Activated CD8-positive, alpha-beta T cell treated with anti-CD3 and anti-CD28 coated beads, Interleukin-2, amount 10 ng/mL, durations not matched to agents 7 days and 5 days (primary cell): ENCODE measurements at regions not wholly inside any gene's neighbourhood (a gene's known extent, or its start where the extent isn't known, plus 50 kb on each side); places are given as distances from the start of the nearest gene placed in this dataset.
"Not testable (repeated sequence)": the region's sequence is repeated elsewhere in the genome, so short reads cannot be mapped to it uniquely, and the experiment has no call there.

ENCODE experiments used
- ATAC-seq: fragments of 150-1000 bp; cut with Tn5 transposase; one replicate; pipeline ENCODE4 v1.10.0; 2021; ENCODE audit warnings: moderate library complexity
- CTCF ChIA-PET: fragments of 350-600 bp; sonication (Branson Sonifier 250); formaldehyde crosslinking; loops from one replicate; lab custom pipeline; 2021; ENCODE audit warnings: antibody characterized with exemption; lab: Charles Lee
- POLR2A ChIA-PET: fragments of 350-600 bp; sonication (Branson Sonifier 250); formaldehyde crosslinking; loops from one replicate; lab custom pipeline; 2021; ENCODE audit warnings: antibody characterized with exemption; lab: Charles Lee
- DNase-seq: peaks from one replicate; pipeline ENCODE4 v3.0.0-alpha.2; 2020
- H3K27ac Mint-ChIP-seq: one replicate; pipeline ENCODE4 v1.8.0; 2021; ENCODE audit warnings: mild to moderate bottlenecking, mixed read lengths
- H3K27me3 Mint-ChIP-seq: one replicate; pipeline ENCODE4 v1.8.0; 2021; ENCODE audit warnings: low read depth, mixed read lengths
- H3K36me3 Mint-ChIP-seq: one replicate; pipeline ENCODE4 v1.8.0; 2021; ENCODE audit warnings: low read depth, mixed read lengths
- H3K4me1 Mint-ChIP-seq: one replicate; pipeline ENCODE4 v1.8.0; 2021; ENCODE audit warnings: low read depth, mixed read lengths
- H3K4me3 Mint-ChIP-seq: one replicate; pipeline ENCODE4 v1.8.0; 2021; ENCODE audit warnings: mild to moderate bottlenecking, mixed read lengths
- H3K9me3 Mint-ChIP-seq: one replicate; pipeline ENCODE4 v1.8.0; 2022; ENCODE audit warnings: mixed read lengths; ENCODE audit not compliant: insufficient read depth

GRCh38 chr22:25453058-25453457 lies 111.4 kb upstream of the GRK3 start:
- ChIA-PET POLR2A (no interaction called here), CTCF (interaction anchor here (2.2 kb wide), 1 partner anchor 320 kb away, joined by 12 read pairs; no protein-coding TSS in a partner anchor)
- Mint-ChIP-seq H3K27me3 (no peaks in the 10 kb centered on the region), H3K4me3 (no peak overlapping the region), H3K36me3 (peaks cover 44% of the 10 kb centered on the region), H3K9me3 (no peaks in the 10 kb centered on the region), H3K4me1 (peaks cover 42% of the 10 kb centered on the region), H3K27ac (no peak overlapping the region)
- ATAC-seq (no peak), DNase-seq (no peak)

- Mint-ChIP-seq H3K27me3 (no peaks in the 10 kb centered on the region), H3K9me3 (no peaks in the 10 kb centered on the region), H3K4me1 (peaks cover 42% of the 10 kb centered on the region), H3K4me3 (no peak overlapping the region), H3K36me3 (peaks cover 45% of the 10 kb centered on the region), H3K27ac (no peak overlapping the region)
- ATAC-seq (no peak), DNase-seq (no peak)
- CTCF ChIA-PET, result no interaction called here
- POLR2A ChIA-PET, result no interaction called here
Observed at GRCh38 chr22:25453557-25453956, 110.9 kb upstream of the GRK3 start.

GRCh38 chr22:25456300-25457043 lies 108.0 kb upstream of the GRK3 start:
- H3K36me3 Mint-ChIP-seq, result peaks cover 58% of the 10 kb centered on the region

GRCh38 chr22:25458631-25459030 lies 105.8 kb upstream of the GRK3 start:
- ATAC-seq, DNase-seq, H3K27me3 Mint-ChIP-seq, H3K27ac Mint-ChIP-seq, H3K4me3 Mint-ChIP-seq, POLR2A ChIA-PET, H3K9me3 Mint-ChIP-seq: not testable (repeated sequence)
- CTCF ChIA-PET, result interaction anchor here (0.9 to 1.4 kb wide), 2 partner anchors 11 to 244 kb away, joined by 4 to 5 read pairs; no protein-coding TSS in a partner anchor
- Mint-ChIP-seq H3K4me1 (peaks cover 12% of the 10 kb centered on the region), H3K36me3 (peaks cover 59% of the 10 kb centered on the region)

More at GRCh38 chr22:25456300-25457043, 108.0 kb upstream of the GRK3 start:
- CTCF ChIA-PET, H3K4me3 Mint-ChIP-seq, H3K9me3 Mint-ChIP-seq, H3K27me3 Mint-ChIP-seq, DNase-seq, POLR2A ChIA-PET, ATAC-seq: not testable (repeated sequence)
- H3K27ac Mint-ChIP-seq, result peak overlapping the region; percentile 67
- H3K4me1 Mint-ChIP-seq, result peaks cover 20% of the 10 kb centered on the region

DNA sequence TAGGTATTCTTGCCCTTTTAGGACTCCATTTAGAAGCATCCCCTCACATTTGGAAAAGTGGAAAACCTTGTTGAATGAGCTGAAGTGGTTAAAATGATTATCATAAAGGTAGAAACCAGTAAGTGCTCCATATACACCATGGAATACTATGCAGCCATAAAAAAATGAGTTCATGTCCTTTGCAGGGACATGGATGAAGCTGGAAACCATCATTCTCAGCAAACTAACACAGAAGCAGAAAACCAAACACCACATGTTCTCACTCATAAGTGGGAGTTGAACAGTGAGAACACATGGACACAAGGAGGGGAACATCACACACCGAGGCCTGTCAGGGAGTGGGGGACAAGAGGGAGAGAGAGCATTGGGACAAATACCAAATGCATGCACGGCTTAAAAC lies 103.8 kb upstream of the GRK3 start:
- H3K27ac Mint-ChIP-seq, H3K4me3 Mint-ChIP-seq, DNase-seq, H3K9me3 Mint-ChIP-seq, ATAC-seq, POLR2A ChIA-PET, H3K27me3 Mint-ChIP-seq: not testable (repeated sequence)
- peaks cover 13% of the 10 kb centered on the region for H3K4me1 Mint-ChIP-seq
- H3K36me3 Mint-ChIP-seq, result peaks cover 55% of the 10 kb centered on the region
- CTCF ChIA-PET, result interaction anchor here (1.1 to 3.0 kb wide), 7 partner anchors 16 to 313 kb away, joined by 3 to 45 read pairs (median 6); no protein-coding TSS in a partner anchor

GRCh38 chr22:25461301-25461700 lies 103.2 kb upstream of the GRK3 start:
- H3K27me3 Mint-ChIP-seq, result no peaks in the 10 kb centered on the region
- H3K27ac Mint-ChIP-seq, result no peak overlapping the region

DNA sequence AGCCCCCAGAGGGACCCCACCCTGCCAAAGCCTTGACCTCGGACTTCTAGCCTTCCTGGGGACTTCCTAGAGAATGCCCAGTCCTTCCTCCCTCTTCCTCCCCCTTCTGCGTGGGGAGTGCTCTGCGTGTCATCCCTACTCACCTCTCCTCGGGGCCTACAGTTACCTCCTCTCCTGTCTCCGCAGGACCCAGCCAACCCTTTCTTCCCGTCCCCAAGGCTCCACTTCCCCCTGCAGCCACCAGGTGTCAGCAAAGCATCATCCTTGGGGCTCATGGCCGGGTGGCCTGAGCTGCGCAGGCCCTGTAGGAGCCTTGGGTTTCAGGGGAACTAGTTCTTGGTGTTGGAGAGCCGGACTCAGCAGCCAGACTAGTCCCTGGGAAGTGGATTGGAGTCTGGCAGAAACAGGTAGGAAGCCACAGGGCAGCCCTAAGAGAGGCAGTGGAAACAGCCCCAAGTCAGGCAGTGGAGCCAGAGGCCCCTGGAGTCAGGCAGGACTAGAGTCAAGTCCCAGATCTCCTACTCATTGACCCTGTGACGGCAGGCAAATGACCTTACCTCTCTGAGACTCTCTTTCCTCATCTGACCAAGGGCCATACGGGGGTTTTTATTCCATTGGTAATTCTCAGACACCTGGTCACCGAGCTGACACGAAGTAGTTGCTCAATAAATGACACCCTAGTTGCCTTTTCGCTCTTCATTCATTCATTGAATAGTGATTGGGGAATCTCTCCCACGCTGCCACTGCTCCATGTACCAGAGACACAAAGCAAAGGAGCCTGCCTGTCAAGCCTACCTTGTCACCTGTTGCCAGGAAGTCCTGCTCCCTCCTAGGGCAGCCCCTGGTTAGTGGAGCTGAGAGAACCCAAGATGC lies 101.8 kb upstream of the GRK3 start:
- H3K9me3 Mint-ChIP-seq, H3K4me3 Mint-ChIP-seq, POLR2A ChIA-PET, H3K27me3 Mint-ChIP-seq: not testable (repeated sequence)
- peaks cover 13% of the 10 kb centered on the region for H3K4me1 Mint-ChIP-seq
- peak overlapping the region; percentile 75 for H3K27ac Mint-ChIP-seq
- ATAC-seq (peak; percentile 94), DNase-seq (peak; percentile 85)
- H3K36me3 Mint-ChIP-seq, result peaks cover 58% of the 10 kb centered on the region
- CTCF ChIA-PET, result interaction anchor here (0.6 to 3.0 kb wide), 17 partner anchors 11 to 868 kb away, joined by 3 to 45 read pairs (median 4); no protein-coding TSS in a partner anchor

More at GRCh38 chr22:25461301-25461700, 103.2 kb upstream of the GRK3 start:
- Mint-ChIP-seq H3K9me3 (no peaks in the 10 kb centered on the region), H3K4me3 (no peak overlapping the region), H3K4me1 (peaks cover 16% of the 10 kb centered on the region), H3K36me3 (peaks cover 61% of the 10 kb centered on the region)
- DNase-seq, result no peak
- ATAC-seq, result no peak
- POLR2A ChIA-PET, result interaction anchor here (1.1 kb wide), 1 partner anchor 248 kb away, joined by 3 read pairs; no protein-coding TSS in a partner anchor
- CTCF ChIA-PET, result interaction anchor here (0.8 to 3.0 kb wide), 8 partner anchors 15 to 869 kb away, joined by 3 to 45 read pairs (median 6); no protein-coding TSS in a partner anchor

GRCh38 chr22:25463347-25463628 lies 101.2 kb upstream of the GRK3 start:
- CTCF ChIA-PET, result interaction anchor here (0.6 to 3.0 kb wide), 6 partner anchors 16 to 316 kb away, joined by 5 to 45 read pairs (median 6); no protein-coding TSS in a partner anchor
- ATAC-seq, H3K4me3 Mint-ChIP-seq, H3K9me3 Mint-ChIP-seq, DNase-seq, POLR2A ChIA-PET, H3K27me3 Mint-ChIP-seq: not testable (repeated sequence)
- peak overlapping the region; percentile 75 for H3K27ac Mint-ChIP-seq
- H3K4me1 Mint-ChIP-seq, result peaks cover 13% of the 10 kb centered on the region
- H3K36me3 Mint-ChIP-seq, result peaks cover 58% of the 10 kb centered on the region

GRCh38 chr22:25464326-25464725 lies 100.1 kb upstream of the GRK3 start:
- DNase-seq, CTCF ChIA-PET, H3K27ac Mint-ChIP-seq, H3K4me3 Mint-ChIP-seq, H3K27me3 Mint-ChIP-seq, ATAC-seq, H3K9me3 Mint-ChIP-seq, POLR2A ChIA-PET: not testable (repeated sequence)
- Mint-ChIP-seq H3K36me3 (peaks cover 49% of the 10 kb centered on the region), H3K4me1 (peaks cover 13% of the 10 kb centered on the region)

DNA sequence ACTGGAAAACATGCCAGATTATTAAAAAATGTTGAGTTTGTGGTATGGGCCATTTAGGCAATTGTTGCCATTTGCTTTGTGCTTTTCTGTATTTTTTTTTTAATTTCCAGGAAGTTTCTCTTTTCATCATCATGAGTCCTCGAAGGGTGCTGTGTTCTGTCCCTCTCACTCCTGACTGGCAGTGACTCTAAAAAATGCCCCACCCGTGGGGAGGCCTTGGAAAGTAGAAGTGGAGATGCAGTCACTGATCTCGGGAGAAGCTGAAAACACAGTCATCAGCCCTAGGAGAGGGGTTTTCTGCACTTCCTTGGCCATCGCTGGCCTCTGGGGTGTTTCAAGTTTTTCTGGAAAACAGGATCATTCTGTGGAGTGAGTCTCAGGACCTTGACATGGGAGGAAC lies 98.5 kb upstream of the GRK3 start:
- ATAC-seq (no peak), DNase-seq (no peak)
- H3K27ac Mint-ChIP-seq, result peak overlapping the region; percentile 15
- H3K27me3 Mint-ChIP-seq, result no peaks in the 10 kb centered on the region
- no peak overlapping the region for H3K4me3 Mint-ChIP-seq
- ChIA-PET POLR2A (no interaction called here), CTCF (interaction anchor here (0.9 to 3.2 kb wide), 3 partner anchors 78 to 307 kb away, joined by 3 to 13 read pairs (median 4); no protein-coding TSS in a partner anchor)
- H3K4me1 Mint-ChIP-seq, result peaks cover 13% of the 10 kb centered on the region
- peaks cover 33% of the 10 kb centered on the region for H3K36me3 Mint-ChIP-seq
- H3K9me3 Mint-ChIP-seq, result no peaks in the 10 kb centered on the region

GRCh38 chr22:25472382-25472781 lies 92.1 kb upstream of the GRK3 start:
- Mint-ChIP-seq H3K4me1 (peaks cover 9% of the 10 kb centered on the region), H3K9me3 (no peaks in the 10 kb centered on the region), H3K36me3 (peaks cover 17% of the 10 kb centered on the region), H3K27ac (peak overlapping the region; percentile 26), H3K27me3 (no peaks in the 10 kb centered on the region), H3K4me3 (no peak overlapping the region)
- POLR2A ChIA-PET, result interaction anchor here (0.5 kb wide), 1 partner anchor 286 kb away, joined by 3 read pairs; no protein-coding TSS in a partner anchor
- CTCF ChIA-PET, result no interaction called here
- DNase-seq (no peak), ATAC-seq (no peak)
